B cell (primary cell): ENCODE measurements at regions not wholly inside any gene's neighbourhood (a gene's known extent, or its start where the extent isn't known, plus 50 kb on each side); places are given as distances from the start of the nearest gene placed in this dataset.

Experiments used
- EZH2 ChIP-seq: IDR thresholded peaks from 2 replicates; pipeline ENCODE4 v1.6.1; 2012; ENCODE audit warnings: borderline replicate concordance, low read depth, mild to moderate bottlenecking, moderate library complexity, low read length; ENCODE audit not compliant: insufficient read depth, poor library complexity, severe bottlenecking
- TF ChIP-seq, protein P1 (sequence below): fragments of 200-600 bp; IDR thresholded peaks from one replicate; pipeline ENCODE4 v1.8.0; 2022; ENCODE audit warnings: antibody characterized with exemption, mild to moderate bottlenecking

DNA sequence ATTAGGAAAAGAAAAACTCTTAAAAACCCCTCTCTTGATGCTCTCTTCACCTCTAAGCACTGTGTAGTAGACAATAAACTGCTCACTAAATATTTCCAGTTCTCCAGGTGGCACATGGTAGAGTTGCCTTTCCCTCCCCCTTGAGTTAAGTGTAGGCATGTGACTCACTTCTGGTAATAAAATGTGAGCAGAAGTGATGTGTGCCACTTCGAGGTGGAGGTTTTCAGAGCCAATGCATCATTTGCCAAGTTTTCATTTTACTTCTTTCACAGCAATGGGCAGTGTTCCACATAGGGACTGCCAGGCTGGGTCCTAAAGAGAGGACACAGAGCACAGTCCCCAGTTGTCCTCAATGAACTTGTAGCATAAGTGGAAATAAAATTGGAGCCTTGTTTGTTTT, 131.6 kb upstream of the NPY start:
- TF ChIP-seq, protein P1, sequence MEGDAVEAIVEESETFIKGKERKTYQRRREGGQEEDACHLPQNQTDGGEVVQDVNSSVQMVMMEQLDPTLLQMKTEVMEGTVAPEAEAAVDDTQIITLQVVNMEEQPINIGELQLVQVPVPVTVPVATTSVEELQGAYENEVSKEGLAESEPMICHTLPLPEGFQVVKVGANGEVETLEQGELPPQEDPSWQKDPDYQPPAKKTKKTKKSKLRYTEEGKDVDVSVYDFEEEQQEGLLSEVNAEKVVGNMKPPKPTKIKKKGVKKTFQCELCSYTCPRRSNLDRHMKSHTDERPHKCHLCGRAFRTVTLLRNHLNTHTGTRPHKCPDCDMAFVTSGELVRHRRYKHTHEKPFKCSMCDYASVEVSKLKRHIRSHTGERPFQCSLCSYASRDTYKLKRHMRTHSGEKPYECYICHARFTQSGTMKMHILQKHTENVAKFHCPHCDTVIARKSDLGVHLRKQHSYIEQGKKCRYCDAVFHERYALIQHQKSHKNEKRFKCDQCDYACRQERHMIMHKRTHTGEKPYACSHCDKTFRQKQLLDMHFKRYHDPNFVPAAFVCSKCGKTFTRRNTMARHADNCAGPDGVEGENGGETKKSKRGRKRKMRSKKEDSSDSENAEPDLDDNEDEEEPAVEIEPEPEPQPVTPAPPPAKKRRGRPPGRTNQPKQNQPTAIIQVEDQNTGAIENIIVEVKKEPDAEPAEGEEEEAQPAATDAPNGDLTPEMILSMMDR: no peak
- no peak for TF ChIP-seq EZH2
